Left ventricle myocardium inferior (tissue), 1 donor: ENCODE measurements at regions not wholly inside any gene's neighbourhood (a gene's known extent, or its start where the extent isn't known, plus 50 kb on each side); places are given as distances from the start of the nearest gene placed in this dataset.

Experiments
- DNase-seq: peaks from one replicate; pipeline ENCODE4 v3.0.0-alpha.2; 2020
- H3K27ac ChIP-seq: fragments of 200-600 bp; replicated peaks from 2 replicates; pipeline ENCODE4 v1.8.0; 2021
- H3K27me3 ChIP-seq: fragments of 200-600 bp; 2 replicates; pipeline ENCODE4 v1.8.0; 2021; ENCODE audit warnings: low read depth
- H3K36me3 ChIP-seq: fragments of 200-600 bp; 2 replicates; pipeline ENCODE4 v1.8.0; 2021
- H3K4me1 ChIP-seq: fragments of 200-600 bp; 2 replicates; pipeline ENCODE4 v1.8.0; 2021
- H3K4me3 ChIP-seq: fragments of 200-600 bp; 2 replicates; pipeline ENCODE4 v1.8.0; 2021; ENCODE audit warnings: mild to moderate bottlenecking, moderate library complexity
- H3K9me3 ChIP-seq: fragments of 200-600 bp; replicated peaks from 2 replicates; pipeline ENCODE4 v1.8.0; 2021
- intact Hi-C: fragments of 100-400 bp; cut with micrococcal nuclease; formaldehyde crosslinking; loops from one replicate; pipeline ENCODE4 v1.11.0; 2022
- TF ChIP-seq, protein P1 (sequence below): fragments of 200-600 bp; IDR thresholded peaks from 2 replicates; pipeline ENCODE4 v1.8.0; 2021; ENCODE audit warnings: antibody characterized with exemption, mild to moderate bottlenecking, borderline replicate concordance
- donor health status: DM: no; HTN: yes; CAD: no; lungs with severe emphysema.

DNA sequence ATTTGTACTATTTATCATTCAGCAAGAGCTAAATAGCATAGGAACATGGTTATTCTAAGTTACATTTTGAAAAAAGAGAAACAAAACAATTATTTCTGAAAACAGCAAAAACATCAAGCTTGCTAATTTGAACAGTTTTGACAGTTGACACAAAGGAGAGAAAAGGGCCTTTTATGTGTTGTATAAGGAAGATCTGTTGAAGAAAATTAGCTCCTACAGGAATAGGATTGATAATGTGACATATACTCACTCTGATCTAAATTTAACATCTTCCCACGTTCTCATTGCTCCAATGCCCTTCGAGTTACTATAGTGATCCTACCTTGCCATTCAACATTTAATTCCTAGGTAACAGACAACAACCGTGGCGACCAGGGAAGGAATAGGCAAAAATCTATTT lies 61.4 kb upstream of the BTG3 start:
- no peak for DNase-seq
- no peak overlapping the region for H3K27ac ChIP-seq
- no peaks in the 10 kb centered on the region for H3K27me3 ChIP-seq
- H3K4me1 ChIP-seq: no peaks in the 10 kb centered on the region
- no peaks in the 10 kb centered on the region for H3K9me3 ChIP-seq
- TF ChIP-seq, protein P1, sequence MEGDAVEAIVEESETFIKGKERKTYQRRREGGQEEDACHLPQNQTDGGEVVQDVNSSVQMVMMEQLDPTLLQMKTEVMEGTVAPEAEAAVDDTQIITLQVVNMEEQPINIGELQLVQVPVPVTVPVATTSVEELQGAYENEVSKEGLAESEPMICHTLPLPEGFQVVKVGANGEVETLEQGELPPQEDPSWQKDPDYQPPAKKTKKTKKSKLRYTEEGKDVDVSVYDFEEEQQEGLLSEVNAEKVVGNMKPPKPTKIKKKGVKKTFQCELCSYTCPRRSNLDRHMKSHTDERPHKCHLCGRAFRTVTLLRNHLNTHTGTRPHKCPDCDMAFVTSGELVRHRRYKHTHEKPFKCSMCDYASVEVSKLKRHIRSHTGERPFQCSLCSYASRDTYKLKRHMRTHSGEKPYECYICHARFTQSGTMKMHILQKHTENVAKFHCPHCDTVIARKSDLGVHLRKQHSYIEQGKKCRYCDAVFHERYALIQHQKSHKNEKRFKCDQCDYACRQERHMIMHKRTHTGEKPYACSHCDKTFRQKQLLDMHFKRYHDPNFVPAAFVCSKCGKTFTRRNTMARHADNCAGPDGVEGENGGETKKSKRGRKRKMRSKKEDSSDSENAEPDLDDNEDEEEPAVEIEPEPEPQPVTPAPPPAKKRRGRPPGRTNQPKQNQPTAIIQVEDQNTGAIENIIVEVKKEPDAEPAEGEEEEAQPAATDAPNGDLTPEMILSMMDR: no peak
- no peak overlapping the region for H3K4me3 ChIP-seq
- intact Hi-C loops: no loop called here
- H3K36me3 ChIP-seq: no peaks in the 10 kb centered on the region

DNA sequence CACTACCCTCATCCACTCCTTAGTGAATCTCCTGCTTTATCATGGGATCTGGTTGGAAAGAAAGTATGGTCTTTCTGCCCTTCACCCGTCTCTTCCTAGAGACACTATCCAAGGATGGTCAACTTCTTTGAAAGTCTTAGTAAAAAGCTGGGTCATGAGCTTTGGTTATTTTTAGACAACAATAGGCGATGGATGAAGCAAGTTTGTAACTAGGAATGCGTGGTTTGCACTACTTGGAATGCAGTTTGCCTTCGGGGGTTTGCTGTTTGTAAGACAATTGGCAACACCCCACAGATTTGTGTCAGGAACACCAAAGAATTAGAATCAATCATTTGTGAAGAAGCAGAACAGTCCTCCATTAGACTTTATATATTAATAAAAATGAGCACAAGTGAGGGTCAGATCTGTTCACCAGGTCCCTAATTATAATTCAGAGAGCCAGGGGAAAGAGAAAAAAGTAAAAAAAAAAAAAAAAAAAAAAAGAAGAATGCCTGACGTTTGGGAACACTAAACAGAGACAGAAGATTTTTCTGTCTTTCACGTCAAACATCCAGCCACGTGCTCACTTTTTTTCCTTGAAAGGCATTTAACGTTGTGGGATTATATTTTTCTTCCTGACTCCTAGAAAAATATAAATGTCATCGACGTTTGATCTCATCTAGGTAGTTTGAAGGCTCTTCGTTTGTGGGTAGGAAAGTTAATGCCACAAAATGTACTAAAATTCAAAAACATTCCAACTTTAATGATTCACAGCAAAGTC lies 60.7 kb upstream of the BTG3 start:
- H3K4me1 ChIP-seq: no peaks in the 10 kb centered on the region
- no peaks in the 10 kb centered on the region for H3K36me3 ChIP-seq
- no peak overlapping the region for H3K27ac ChIP-seq
- H3K9me3 ChIP-seq: no peaks in the 10 kb centered on the region
- H3K27me3 ChIP-seq: no peaks in the 10 kb centered on the region
- TF ChIP-seq, protein P1: no peak
- H3K4me3 ChIP-seq: no peak overlapping the region
- no peak for DNase-seq
- intact Hi-C loops: no loop called here

DNA sequence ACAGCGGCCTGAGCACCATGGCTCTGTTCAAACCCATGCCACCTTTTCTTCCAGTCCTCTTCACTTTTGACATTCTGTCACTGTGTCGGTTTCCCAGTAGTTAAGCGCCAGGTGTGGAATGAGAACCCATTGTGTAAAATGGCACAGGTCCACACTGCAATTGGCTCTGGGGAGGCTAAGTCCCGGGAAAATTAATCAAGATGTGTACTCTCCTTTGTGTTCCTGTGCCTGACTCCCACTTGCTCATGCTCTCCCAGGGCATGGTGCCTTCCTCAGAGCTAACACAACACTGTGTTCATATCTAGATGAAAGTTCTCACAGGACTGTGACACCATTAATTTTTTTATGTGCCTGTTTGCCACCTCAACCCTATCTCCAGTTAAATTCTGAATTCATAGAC lies 59.0 kb upstream of the BTG3 start:
- no peaks in the 10 kb centered on the region for H3K27me3 ChIP-seq
- no peaks in the 10 kb centered on the region for H3K4me1 ChIP-seq
- no peak overlapping the region for H3K4me3 ChIP-seq
- no peak for DNase-seq
- no peaks in the 10 kb centered on the region for H3K36me3 ChIP-seq
- TF ChIP-seq, protein P1: no peak
- intact Hi-C loops: no loop called here
- no peaks in the 10 kb centered on the region for H3K9me3 ChIP-seq
- H3K27ac ChIP-seq: no peak overlapping the region

DNA sequence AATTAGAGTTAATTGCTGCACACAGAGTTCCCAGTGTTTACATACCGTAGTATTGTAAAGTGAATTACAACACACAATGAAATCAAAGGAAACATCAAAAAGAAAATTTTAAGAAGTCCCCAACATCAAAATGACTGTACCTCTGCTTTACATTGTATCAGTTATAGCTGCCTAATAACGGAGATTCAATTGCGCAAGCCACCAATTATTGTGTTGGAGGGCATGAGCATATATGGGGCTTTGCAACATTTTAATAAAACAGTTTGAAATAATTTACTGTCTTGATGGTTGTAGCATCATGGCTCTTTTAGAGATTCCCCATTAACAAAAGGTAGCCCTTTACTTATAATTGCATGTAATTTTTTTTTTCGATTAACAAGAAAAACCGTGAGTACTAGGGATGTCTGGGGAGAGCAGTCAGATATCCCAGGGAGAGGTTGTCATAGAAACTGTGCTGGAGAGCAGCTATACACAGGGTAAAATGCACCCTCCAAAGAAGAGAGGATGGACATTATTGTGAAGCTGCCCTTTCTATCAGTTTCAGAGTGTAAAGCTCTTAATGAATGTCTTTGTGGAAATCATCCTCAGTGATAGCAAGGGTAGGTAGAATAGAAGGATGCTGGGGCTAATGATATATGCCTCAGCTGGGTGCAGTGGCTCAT lies 55.9 kb upstream of the BTG3 start:
- H3K36me3 ChIP-seq: no peaks in the 10 kb centered on the region
- H3K4me3 ChIP-seq: no peak overlapping the region
- no peak for DNase-seq
- intact Hi-C loops: no loop called here
- H3K27me3 ChIP-seq: no peaks in the 10 kb centered on the region
- H3K4me1 ChIP-seq: no peaks in the 10 kb centered on the region
- TF ChIP-seq, protein P1: no peak
- no peak overlapping the region for H3K27ac ChIP-seq
- H3K9me3 ChIP-seq: no peaks in the 10 kb centered on the region

DNA sequence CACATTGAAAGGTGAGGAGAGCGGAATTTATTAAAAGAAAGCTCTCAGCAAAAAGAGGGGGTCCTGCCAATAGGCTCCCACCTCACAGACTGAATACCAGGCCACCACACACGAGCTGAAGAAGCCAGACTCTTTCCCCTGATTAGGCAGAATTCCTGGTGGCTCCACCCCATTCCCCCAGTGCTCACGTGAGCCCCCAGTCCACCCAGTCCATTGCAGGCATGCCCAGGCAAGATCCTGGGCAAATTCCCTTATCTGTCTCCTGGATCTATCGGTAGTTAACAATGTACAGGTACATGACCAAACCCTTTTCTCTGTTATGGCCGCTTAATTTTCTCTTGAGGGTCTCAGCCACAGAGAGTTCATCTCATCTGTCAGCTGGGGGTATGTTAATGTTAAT lies 54.6 kb upstream of the BTG3 start:
- H3K27ac ChIP-seq: no peak overlapping the region
- H3K9me3 ChIP-seq: no peaks in the 10 kb centered on the region
- no peak for DNase-seq
- intact Hi-C loops: no loop called here
- TF ChIP-seq, protein P1: no peak
- H3K36me3 ChIP-seq: no peaks in the 10 kb centered on the region
- H3K4me1 ChIP-seq: no peaks in the 10 kb centered on the region
- H3K27me3 ChIP-seq: no peaks in the 10 kb centered on the region
- H3K4me3 ChIP-seq: no peak overlapping the region
